Ovary (tissue), 7 donors: ENCODE measurements at regions not wholly inside any gene's neighbourhood (a gene's known extent, or its start where the extent isn't known, plus 50 kb on each side); places are given as distances from the start of the nearest gene placed in this dataset.

Experiments used
- DNase-seq, 5 donors: peaks; one replicate each; pipeline ENCODE4 v3.0.0-alpha.2; 2019 to 2020
- H3K27ac ChIP-seq, 2 donors: fragments of 200-600 bp; one replicate each; pipeline versions ENCODE4 v1.5.1 to v1.8.0; 2019 to 2022
- H3K27me3 ChIP-seq: fragments of 200-600 bp; one replicate; pipeline ENCODE4 v1.8.0; 2022
- H3K36me3 ChIP-seq: fragments of 200-600 bp; sonication (generic); one replicate; pipeline ENCODE4 v1.5.1; 2019
- H3K4me1 ChIP-seq: one replicate; pipeline ENCODE4 v1.8.1; 2013; ENCODE audit warnings: mild to moderate bottlenecking, moderate library complexity; ENCODE audit not compliant: insufficient read depth
- H3K4me3 ChIP-seq: fragments of 200-600 bp; sonication (generic); one replicate; pipeline ENCODE4 v1.5.1; 2017
- H3K9me3 ChIP-seq, 2 donors: fragments of 200-600 bp in 1 of 2; sonication (generic) in 1 of 2; one replicate each; pipeline versions ENCODE4 v1.5.1 to v1.8.1; 2013 to 2019; ENCODE audit warnings: mild to moderate bottlenecking in 1 of 2, moderate library complexity in 1 of 2
- CTCF ChIP-seq, 3 donors: fragments of 450-650 bp in 2 of 3; fragments of 200-600 bp in 1 of 3; IDR thresholded peaks; one replicate each; pipeline versions ENCODE4 v1.5.1 to v1.8.0; 2016 to 2022; ENCODE audit warnings: antibody characterized with exemption in 3 of 3, mild to moderate bottlenecking in 1 of 3
- EP300 ChIP-seq: sonication (generic); formaldehyde crosslinking; IDR thresholded peaks from one replicate; pipeline ENCODE4 v1.6.1; 2017; ENCODE audit warnings: antibody characterized with exemption
- POLR2A ChIP-seq: fragments of 450-650 bp; IDR thresholded peaks from one replicate; pipeline ENCODE4 v1.6.1; 2017; ENCODE audit warnings: antibody characterized with exemption, mild to moderate bottlenecking, moderate library complexity
- WGBS, 3 donors: extraction: QIAGEN DNeasy Blood & Tissue Kit in 1 of 3; methylation state at CpG; one replicate each; pipeline versions ENCODE4 v1.1.5 to v1.1.7; 2013 to 2017; 5-methylcytosine and 5-hydroxymethylcytosine counted together
- intact Hi-C, 4 donors: fragments of 100-400 bp; cut with DNase I; formaldehyde crosslinking; loops; one replicate each; pipeline versions ENCODE4 v1.11.0 to v1.15.1; 2022 to 2023
- donor health status: DM: no; HTN: no; CAD: no; lungs with moderate emphysema.
- donor health status: DM: no; HTN: no; CAD: no.
- donor health status: Bipolar disorder and iron deficiency.
- donor health status: DM: no; HTN: no; CAD: no.
- donor health status: DM: yes; HTN: yes; CAD: no.

- intact Hi-C loops, result no loop called here
- H3K36me3 ChIP-seq, result no peaks in the 10 kb centered on the region
- no peaks in the 10 kb centered on the region for H3K27me3 ChIP-seq
- 96 to 98% (median 96%) methylated on average over 5 of the region's 5 CpGs for WGBS, 3 donors
- H3K27ac ChIP-seq, result no peak overlapping the region
- DNase-seq, result no peak
- H3K4me1 ChIP-seq, result peaks cover 4% of the 10 kb centered on the region
- no peak overlapping the region for H3K4me3 ChIP-seq
- TF ChIP-seq POLR2A (no peak), CTCF (IDR thresholded peaks at IDR 0.05) (no peak), EP300 (no peak)
- H3K9me3 ChIP-seq, result no peaks in the 10 kb centered on the region
Observed at GRCh38 chr2:8046849-8047248, 635.0 kb upstream of the ID2 start.

GRCh38 chr2:8049176-8049575 lies 632.7 kb upstream of the ID2 start:
- Histone ChIP-seq H3K4me1 (peaks cover 4% of the 10 kb centered on the region), H3K36me3 (no peaks in the 10 kb centered on the region), H3K27me3 (no peaks in the 10 kb centered on the region), H3K9me3 (no peaks in the 10 kb centered on the region), H3K27ac (no peak overlapping the region), H3K4me3 (no peak overlapping the region)
- no peak for TF ChIP-seq EP300
- TF ChIP-seq CTCF (IDR thresholded peaks at IDR 0.05), result no peak
- no peak for TF ChIP-seq POLR2A
- WGBS, 3 donors, result 13 to 27% (median 22%) methylated on average over 4 of the region's 4 CpGs
- no peak for DNase-seq
- intact Hi-C loops, result no loop called here

GRCh38 chr2:8049851-8050571 lies 631.8 kb upstream of the ID2 start:
- DNase-seq, result no peak
- Histone ChIP-seq H3K27me3 (no peaks in the 10 kb centered on the region), H3K36me3 (no peaks in the 10 kb centered on the region), H3K27ac (no peak overlapping the region), H3K4me3 (no peak overlapping the region), H3K9me3 (no peaks in the 10 kb centered on the region), H3K4me1 (peaks cover 4% of the 10 kb centered on the region)
- intact Hi-C loops, result no loop called here
- TF ChIP-seq CTCF (IDR thresholded peaks at IDR 0.05), result no peak
- no peak for TF ChIP-seq POLR2A
- TF ChIP-seq EP300, result no peak
- 81 to 94% (median 92%) methylated on average over 3 of the region's 3 CpGs for WGBS, 3 donors

- DNase-seq, result no peak
- Histone ChIP-seq H3K27ac (no peak overlapping the region), H3K9me3 (no peaks in the 10 kb centered on the region), H3K36me3 (no peaks in the 10 kb centered on the region), H3K4me1 (peaks cover 4% of the 10 kb centered on the region), H3K4me3 (no peak overlapping the region), H3K27me3 (no peaks in the 10 kb centered on the region)
- TF ChIP-seq POLR2A (no peak), CTCF (IDR thresholded peaks at IDR 0.05) (no peak), EP300 (no peak)
- intact Hi-C loops, result no loop called here
Observed at GRCh38 chr2:8053216-8053615, 628.6 kb upstream of the ID2 start.
